Pulmonary artery endothelial cell (primary cell): ENCODE measurements at regions not wholly inside any gene's neighbourhood (a gene's known extent, or its start where the extent isn't known, plus 50 kb on each side); places are given as distances from the start of the nearest gene placed in this dataset.

Experiments used
- DNase-seq: peaks from one replicate; pipeline ENCODE4 v3.0.0-alpha.2; 2011; ENCODE audit warnings: low read depth, low spot score

DNA sequence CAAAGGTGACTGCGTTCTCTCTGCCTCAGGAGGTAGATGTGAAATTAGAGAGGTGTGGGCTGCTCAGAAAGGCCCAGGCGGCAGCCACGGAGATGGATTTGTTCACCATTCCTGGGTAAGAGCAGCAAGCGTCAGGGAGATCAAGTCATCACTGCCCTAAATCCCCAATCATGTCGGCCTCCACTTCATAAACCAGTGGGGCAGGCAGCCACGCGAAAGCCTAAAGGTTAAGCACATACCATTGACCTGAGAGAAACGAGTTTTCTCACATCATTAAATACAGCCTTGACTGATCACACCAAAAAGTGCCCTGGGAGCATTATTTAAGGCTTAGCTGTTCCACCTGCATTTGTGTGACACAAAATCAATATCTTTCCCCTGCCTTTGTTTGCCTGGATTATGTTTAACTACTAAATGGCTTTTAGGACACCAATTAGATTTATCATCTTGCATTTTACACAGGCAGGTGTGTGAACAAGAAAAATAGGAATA is 50.7 kb upstream of the FOXB1 start:
- no peak for DNase-seq

GRCh38 chr15:59952960-59953359 is 51.2 kb upstream of the FOXB1 start:
- no peak for DNase-seq

DNA sequence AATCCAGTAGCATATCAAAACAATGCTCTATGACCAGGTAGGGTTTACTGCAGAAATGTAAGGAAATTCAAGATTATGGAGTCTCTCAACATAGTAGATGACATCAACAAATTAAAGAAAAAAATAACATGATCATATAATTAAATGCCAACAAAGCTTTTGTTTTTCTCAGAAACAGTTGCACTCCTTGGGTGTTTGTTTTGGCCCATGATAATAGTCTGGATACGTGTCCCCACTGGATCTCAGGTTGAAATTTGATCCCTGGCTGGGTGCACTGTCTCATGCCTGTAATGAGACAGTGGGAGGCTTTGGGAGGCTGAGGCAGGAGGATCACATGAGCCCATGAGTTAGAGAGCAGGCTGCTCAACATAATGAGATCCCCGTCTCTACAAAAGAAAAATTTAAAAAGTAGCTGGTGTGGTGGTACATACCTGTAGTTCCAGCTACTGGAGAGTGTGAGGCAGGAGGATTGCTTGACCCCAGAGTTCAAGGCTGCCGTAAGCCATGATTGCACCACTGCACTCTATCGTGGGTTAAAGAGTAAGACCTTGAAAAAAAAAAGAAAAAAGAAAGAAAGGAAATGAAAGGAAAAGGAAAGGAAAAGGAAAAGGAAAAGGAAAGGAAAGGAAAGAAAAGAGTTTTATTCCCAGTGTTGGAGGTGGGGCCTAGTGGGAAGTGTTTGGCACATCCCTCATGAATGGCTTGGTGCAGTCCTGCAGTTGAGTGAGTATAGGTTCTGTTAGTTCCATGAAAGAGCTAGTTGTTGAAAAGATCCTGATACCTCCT is 53.3 kb upstream of the FOXB1 start:
- DNase-seq, result no peak

- no peak for DNase-seq
Measured at GRCh38 chr15:59948924-59949613, 55.0 kb upstream of the FOXB1 start.

DNA sequence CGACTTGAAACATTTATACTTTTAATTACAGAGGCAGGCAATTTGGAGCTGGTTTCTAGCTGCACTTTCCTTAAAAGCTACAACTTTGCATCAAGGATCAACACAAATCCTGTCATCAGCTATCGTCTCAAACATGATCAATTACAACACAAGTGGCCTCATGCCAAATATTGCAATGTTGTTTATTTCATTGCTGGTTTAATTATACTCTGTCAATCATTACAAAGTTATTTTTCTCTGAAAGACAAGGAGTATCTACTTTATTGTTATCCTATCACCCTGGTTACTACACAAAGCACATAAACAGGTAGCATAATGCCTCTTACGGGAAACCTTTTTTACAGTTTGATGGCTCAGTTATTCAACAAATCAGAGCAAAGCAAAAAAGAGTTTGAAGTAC is 58.0 kb upstream of the FOXB1 start:
- no peak for DNase-seq

- no peak for DNase-seq
Measured at GRCh38 chr15:59945036-59945435, 59.1 kb upstream of the FOXB1 start.

- DNase-seq, result no peak
Measured at GRCh38 chr15:59941612-59942011, 62.5 kb upstream of the FOXB1 start.

GRCh38 chr15:59940928-59941327 is 63.2 kb upstream of the FOXB1 start:
- no peak for DNase-seq

DNA sequence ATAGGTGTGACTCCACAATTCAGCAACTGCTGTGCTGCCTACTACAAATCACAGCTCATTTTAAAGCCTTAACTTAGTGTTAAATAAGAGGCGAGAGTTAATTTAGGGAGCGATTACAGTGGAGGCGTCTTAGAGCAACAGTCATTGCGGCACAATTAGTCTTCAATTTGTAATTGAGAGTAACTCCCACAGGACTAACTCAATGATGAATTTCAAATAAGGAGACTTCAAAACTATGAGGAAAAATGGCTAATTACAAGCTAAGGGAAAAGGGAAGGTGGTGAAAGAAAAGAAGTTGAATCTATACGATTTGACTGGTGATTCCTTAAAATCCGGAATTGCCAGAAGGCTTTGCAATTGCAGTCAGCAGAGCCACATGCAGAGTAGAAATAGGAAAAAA is 63.7 kb upstream of the FOXB1 start:
- no peak for DNase-seq

- no peak for DNase-seq
Measured at GRCh38 chr15:59936741-59937140, 67.4 kb upstream of the FOXB1 start.

DNA sequence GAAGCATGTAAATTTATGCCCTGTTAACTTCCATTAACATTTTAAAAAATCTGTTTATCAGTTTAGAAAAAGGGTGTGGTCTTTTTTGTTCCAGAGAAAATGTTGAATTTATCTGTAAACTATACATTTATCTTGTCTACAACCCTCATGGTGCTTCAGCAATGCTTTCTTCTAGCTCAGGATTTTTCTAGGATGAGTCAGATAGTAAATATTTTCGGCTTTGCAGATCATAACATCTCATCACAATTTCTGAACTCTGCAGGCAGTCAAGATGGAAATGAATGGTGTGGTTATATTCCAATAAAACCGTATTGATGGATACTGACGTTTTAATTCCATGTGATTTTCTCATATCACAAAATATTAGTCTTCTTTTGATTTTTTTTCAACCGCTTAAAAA is 70.5 kb upstream of the FOXB1 start:
- no peak for DNase-seq

DNA sequence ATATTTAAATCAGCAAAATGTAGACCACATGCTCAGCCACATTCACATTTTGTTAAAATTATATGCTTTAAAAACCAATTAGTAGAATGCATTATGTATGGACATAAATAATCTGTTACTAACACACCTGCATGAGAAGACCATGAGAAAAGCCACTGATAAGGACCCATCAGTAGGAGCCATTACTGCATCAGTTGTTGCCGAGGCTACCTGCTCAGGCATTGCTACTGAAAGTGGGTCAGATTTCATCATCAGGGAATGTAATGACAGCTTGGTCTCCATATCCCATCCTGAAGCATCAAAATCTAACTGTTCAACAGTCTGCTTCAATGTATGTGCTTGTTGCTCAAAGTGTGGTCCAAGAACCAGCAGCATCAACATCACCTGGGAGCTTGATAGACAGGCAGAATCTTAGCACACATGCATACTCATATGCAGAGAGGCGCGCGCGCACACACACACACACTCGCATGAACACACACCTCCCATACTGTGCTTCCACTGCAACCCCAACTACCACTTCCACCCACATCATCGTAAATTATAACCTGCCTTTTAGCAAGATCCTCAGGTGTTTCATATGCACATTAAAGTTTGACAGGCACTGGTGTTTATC is 72.4 kb upstream of the FOXB1 start:
- no peak for DNase-seq

- DNase-seq, result no peak
Measured at GRCh38 chr15:59924812-59925522, 79.1 kb upstream of the FOXB1 start.

GRCh38 chr15:59924096-59924495 is 80.0 kb upstream of the FOXB1 start:
- no peak for DNase-seq

DNA sequence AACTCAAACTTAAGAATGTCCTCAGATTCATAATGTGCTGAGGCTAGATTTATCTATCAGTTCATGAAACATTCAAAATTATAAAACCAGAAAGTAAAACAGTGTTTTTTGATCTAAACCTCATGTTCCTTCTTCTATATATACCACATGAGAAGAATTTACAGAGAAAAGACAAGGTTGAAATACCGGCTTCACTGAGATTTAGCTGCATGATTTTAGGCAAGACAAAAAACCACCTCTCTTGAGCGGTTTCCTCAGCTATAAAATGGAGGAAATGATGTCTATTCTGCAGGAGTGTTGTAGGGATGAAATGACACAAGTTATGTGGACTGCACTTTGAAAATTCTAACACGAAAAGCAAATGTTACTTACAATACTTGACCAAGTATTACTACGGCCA is 80.6 kb upstream of the FOXB1 start:
- DNase-seq, result no peak

DNA sequence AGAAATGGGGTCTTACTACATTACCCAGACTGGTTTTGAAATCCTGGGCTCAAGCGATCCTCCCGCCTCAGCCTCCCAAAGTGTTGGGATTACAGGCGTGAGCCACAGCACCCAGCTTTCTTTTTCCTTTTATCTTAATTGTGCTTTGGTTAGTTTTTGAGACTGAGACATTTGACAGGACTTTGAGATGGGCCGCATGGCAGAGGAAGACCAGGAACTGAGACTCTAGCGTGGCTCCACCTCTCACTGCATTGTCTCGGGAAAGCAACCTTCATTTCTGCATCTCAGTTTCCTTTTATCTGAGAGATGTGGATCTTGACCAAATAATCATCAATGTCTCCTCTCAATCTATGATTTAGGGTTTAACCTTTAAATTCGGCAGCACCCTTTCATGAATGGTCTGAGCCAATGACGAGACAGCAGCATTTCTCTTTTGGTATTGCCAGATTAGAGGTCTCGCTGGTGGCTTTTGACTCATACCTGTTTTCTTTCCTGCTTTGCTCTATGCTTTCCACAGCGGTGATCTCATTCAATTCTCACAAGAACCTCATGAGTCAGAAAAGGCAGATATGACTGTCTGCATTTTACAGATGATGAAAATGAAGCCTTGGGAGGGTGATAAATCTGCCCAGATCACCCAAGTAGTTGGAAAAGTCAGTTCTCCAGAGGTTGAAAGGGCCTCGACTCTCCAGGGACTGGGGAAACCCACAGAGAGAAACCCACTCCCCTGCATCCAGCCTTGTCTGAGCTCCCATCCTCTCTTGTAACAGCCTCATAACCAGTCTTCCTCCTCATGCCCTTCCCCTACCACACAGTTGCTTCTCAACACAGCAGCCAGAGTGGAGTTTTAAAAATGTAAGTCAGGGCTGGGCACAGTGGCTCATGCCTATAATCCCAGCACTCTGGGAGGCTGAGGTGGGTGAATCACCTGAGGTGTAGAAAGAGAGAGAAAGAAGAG is 84.8 kb upstream of the FOXB1 start:
- DNase-seq, result no peak

GRCh38 chr15:59917504-59918157 is 86.5 kb upstream of the FOXB1 start:
- peak; percentile 11 for DNase-seq

- DNase-seq, result no peak
Measured at GRCh38 chr15:59906046-59906445, 98.1 kb upstream of the FOXB1 start.

- no peak for DNase-seq
Measured at GRCh38 chr15:59905176-59905575, 98.9 kb upstream of the FOXB1 start.

DNA sequence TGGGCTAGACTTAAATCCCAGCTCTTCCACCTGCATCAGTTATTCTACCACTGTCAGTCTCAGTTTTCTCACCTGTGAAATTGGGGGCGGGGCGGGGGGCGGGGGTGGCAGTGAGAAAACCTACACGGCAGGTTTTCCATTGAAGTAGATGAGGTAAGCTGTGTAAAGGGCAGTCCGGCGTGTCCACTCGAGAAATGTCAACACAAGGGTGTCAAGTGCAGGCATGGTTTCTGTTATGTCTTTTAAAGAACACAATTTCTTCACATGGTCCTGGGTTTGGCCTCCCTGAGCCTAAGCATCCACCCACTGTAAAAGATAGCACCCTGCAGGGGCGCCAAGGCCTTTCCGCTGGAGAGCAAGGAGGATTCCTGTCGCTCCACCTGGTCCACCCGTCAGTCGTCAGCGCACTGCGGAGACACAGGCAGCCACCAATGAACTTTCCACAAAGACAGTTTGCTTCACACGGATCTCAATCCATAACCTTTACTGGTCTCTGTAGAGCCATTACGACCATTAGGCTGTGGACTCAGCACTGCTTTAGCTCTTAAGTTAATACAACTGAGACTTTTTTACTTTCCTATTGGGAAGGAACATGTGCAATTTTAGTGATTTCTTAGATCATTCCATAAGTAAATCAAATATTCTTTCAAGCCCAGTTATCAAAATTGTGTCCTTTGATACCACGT is 99.5 kb upstream of the FOXB1 start:
- no peak for DNase-seq
